ENCODE measurements at regions not wholly inside any gene's neighbourhood (a gene's known extent, or its start where the extent isn't known, plus 50 kb on each side); places are given as distances from the start of the nearest gene placed in this dataset.
"Not testable (repeated sequence)": the region's sequence is repeated elsewhere in the genome, so short reads cannot be mapped to it uniquely, and the experiment has no call there.

- no peak for DNase-seq
Measured at GRCh38 chr3:140752499-140752898, 74.6 kb downstream of the TRIM42 start.

DNA sequence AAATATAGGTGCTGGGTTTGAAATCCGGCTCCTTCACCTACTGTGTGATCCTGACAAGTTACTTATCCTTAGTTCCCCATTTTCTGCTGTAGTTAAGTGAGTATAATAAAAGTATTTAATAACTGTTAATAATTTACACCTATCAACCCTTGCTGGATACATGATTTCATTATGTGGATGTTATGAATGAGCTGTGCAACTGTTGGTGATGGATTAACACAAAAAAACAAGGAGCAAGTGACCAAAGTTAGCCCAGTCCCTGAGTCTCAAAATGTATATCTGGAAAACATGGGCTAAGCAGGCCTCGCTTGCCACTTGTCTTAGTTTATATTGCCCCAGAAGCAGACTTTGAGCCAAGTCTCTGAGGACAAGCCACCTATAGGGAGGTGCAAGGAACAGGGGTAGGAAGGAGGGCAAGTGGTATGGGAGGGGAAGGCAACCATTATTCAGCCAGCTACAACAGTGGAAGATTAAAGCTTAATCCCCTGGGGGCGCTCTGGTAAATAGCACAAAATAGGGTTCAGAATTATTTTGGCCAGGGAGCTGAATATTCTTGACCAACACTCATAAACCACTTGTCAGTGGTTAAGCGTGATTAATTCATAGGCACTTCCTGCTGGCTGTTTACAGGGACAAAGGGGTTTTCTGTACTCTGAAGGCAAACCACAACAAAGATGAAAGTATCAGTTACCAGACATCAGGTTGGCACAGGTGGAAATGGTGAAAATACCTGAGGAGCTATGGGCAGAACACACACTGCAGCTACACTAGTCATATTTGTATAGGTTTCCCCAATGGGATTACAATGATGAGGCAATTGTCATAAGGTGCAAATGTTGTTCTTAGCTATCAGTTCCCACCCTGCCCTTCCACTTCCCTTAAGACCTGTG, 76.2 kb downstream of the TRIM42 start:
- no peak for DNase-seq

- DNase-seq = no peak
Measured at GRCh38 chr3:140754936-140755335, 77.1 kb downstream of the TRIM42 start.

- no peak for DNase-seq
Measured at GRCh38 chr3:140756240-140757016, 78.6 kb downstream of the TRIM42 start.

DNA sequence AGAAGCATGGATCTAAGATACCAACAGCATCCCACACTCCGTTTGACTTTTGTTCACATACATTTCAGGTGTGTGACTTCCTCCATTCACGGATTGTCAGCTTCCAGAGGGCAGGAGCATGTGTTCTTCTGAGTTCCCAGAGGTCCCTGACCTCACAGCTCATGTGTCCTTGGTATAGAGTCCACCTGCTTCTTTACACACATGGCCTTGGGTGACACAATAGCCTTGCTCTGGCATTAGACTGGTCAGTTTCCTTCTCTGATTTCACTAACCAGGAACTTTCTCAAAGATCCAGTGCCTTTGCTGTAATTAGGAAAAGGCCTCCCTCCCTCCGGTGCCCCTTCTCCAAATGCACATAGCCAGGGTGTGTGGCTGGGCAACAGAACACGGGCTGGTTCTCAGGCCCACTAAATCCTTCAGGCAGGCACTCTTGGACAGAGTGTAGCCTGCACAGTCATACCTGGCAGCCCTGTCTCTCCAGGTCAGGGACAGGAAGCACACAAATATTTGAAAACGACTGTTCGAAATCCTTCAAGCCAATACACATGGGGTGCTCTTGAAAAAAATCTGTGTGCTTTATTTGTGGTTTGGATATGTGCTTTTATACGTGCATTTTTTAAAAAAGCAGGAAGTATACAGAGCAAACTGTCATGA, 81.1 kb downstream of the TRIM42 start:
- no peak for DNase-seq

GRCh38 chr3:140760324-140761075, 82.6 kb downstream of the TRIM42 start:
- DNase-seq = no peak

GRCh38 chr3:140761076-140761639, 83.3 kb downstream of the TRIM42 start:
- no peak for DNase-seq

DNA sequence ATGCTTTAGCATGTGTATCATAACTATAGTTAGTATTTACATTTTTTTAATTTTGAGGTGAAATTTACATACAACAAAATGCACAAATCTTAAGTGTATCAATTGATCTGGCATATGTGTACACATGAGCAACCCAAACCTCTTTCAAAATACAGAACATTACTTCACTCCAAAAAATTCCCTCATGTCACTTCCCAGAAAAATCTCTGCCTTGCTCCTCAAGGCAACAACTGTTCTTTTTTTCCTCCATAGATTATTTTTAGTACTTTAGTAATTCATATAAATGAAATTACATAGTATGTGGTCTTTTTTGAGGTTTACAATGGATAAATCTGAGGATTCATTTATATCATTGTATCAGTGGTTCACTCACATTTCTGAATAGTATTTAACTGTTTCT, 84.9 kb downstream of the TRIM42 start:
- DNase-seq = no peak

DNA sequence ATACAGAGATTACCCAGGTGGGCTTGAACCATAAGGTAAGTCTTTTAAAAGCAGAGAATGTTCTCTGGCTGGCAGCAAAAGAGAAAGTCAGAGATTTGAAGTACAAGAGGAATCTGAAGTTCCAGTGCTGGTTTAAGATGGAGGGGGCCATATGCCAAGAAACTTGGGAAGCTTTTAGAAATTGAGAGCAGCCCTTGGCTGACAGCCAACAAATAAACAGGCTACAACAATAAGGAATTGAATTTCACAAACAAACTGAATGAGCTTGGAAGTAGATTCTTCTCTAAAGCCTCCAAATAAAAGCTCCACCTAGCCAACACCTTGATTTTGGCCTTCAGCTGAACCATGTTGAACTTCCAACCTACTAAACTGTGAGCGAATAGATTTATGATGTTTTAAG, 85.7 kb downstream of the TRIM42 start:
- DNase-seq = no peak

- no peak for DNase-seq
Measured at GRCh38 chr3:140765246-140765645, 87.4 kb downstream of the TRIM42 start.

- no peak for DNase-seq
Measured at GRCh38 chr3:140766465-140766864, 88.6 kb downstream of the TRIM42 start.

DNA sequence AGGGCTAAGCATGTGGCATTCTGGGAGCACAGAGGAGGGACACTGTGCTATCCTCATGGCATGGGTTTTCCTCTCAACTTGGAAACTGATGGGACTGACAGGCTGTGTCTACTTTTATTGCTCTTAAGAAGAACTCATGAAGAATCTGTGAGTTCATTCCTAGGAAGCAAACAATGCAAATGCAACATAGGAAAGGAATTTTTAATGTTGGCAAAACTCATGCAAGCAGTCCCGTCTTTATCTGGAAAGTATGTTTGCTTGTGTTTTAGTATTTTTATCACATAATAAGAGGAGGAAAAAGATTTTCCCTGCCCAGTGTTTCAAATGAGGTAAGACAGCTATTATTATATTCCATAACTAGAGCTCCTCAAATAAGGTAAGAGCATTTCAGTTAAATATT, 89.7 kb downstream of the TRIM42 start:
- no peak for DNase-seq

- DNase-seq = no peak
Measured at GRCh38 chr3:140768941-140769340, 91.1 kb downstream of the TRIM42 start.

DNA sequence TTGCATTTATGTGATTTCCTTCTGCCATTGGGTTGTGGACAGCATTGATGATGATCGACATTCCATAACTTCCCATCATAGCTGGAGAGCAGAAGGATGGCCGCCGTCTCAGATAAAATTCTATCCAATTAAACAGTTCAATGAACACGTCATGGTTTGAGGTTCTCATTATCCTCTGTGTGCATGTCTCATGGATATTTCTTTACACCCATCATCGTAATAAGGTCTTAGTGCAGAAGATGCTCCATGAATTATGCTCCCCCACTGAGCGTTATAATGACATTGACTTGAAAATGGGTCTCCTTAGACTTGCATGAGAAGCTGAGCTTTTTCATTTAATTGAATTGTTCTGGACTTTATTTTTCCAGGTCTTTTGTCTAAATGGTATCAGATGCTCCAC, 92.1 kb downstream of the TRIM42 start:
- DNase-seq = no peak

DNA sequence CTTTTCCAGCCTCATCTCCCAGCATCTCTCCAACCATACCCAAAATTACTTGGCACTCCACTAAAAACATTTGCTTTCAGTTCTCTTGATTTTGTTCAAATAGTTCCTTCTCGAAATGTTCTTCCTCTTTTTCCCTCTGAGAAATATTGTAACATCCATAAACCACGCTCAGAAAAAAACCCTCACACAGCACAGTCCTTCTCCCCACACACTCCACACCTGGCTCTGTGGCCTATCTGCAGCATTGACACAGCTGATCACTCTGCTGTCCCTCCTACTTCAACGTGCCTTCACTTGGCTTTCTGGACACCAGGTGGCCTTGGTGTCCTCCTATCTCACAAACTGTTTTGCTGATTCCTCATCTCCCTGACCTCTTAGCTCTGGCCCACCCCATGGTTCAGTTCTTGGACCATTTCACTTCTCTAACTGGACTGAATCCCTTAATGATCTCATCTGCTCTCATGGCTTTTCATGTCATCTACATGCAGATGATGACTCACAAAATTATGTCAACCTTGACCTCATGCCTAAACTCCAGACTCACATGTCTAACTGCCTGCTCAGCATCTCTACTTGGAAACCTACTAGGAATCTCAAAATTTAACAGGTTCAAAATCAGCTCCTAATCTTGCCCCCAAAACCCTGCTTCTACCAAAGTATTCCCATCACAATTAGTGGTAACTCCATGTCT, 93.3 kb downstream of the TRIM42 start:
- DNase-seq = no peak

- no peak for DNase-seq
Measured at GRCh38 chr3:140777631-140778233, 99.9 kb downstream of the TRIM42 start.

DNA sequence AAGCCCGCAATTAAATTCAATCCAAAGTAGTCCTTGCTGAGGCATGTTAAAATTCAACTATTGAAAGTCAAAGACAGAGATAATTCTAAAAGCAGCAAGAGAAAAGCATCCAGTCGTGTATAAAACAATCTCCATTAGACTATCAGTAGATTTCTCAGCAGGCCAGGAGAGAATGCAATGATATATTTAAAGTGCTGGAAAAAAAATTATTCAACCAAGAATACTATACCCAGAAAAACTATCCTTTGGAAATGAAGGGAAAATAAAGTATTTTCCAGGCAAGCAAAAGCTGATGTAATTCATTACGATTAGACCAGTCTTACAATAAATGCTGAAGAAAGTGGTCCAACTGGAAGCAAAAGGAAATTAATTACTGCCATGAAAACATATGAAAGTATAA, 113.5 kb downstream of the TRIM42 start:
- no peak for DNase-seq

DNA sequence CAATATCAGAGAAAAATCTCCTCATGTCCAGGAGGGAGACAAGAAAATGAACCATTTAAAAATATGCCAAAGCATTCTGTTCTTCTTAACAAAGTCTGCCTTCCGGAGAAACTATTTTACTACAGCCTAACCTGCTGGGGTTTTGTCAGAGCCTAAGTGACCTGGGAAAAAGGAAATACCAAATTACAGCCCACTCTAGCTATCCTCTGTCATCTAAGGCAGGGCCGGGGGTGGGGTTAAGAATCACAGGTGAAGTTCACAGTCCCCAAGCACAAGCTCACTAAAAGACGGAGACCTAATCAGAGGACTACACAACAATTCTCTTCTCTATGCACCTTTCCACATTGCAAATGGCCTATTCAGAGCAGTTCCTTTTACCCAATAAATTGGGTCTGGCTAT, 116.6 kb downstream of the TRIM42 start:
- DNase-seq = no peak

- DNase-seq = not testable (repeated sequence)
Measured at GRCh38 chr3:140802898-140803297, 125.0 kb downstream of the TRIM42 start.

DNA sequence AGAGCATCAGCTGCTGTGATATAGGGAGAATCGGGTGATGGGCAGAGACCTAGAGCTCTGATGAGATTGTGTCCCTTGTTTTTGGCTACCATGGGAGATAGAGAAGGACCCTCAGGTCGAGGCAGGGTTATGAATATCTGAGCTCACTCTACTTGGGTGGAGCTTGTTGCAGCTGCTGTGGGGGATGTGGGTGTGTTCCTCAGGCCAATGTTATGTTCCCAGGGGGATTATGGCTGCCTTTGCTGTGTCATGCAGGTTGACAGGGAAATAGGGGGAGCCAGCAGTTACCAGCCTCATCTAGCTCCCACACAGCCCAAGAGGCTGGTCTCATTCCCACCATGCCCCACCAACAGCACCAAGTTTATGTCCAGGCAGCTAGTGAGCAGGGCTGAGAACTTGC, 131.5 kb downstream of the TRIM42 start:
- DNase-seq = no peak

Data from GOT3 (cell line).